Motor neuron (in vitro differentiated cells): ENCODE measurements at regions not wholly inside any gene's neighbourhood (a gene's known extent, or its start where the extent isn't known, plus 50 kb on each side); places are given as distances from the start of the nearest gene placed in this dataset.

Experiments
- ATAC-seq, 8 experiments: fragments of 200-7000 bp; cut with Tn5 transposase; replicated peaks in 6 of 8; 2 replicates each; pipeline ENCODE4 v1.8.0; 2021; ENCODE audit warnings: mild to moderate bottlenecking in 8 of 8, moderate library complexity in 8 of 8
- H3K27ac ChIP-seq, 2 donors: fragments of 250-450 bp; sonication (Bioruptor Pico); 2 replicates each; pipeline ENCODE4 v1.9.0; 2021; ENCODE audit warnings: antibody characterized with exemption in 2 of 2, mild to moderate bottlenecking in 2 of 2, moderate library complexity in 1 of 2
- H3K4me1 ChIP-seq, 2 donors: fragments of 250-450 bp; sonication (Bioruptor Pico); replicated peaks in 1 of 2; 2 replicates each; pipeline ENCODE4 v1.6.1; 2021; ENCODE audit warnings: antibody characterized with exemption in 2 of 2, mild to moderate bottlenecking in 2 of 2, moderate library complexity in 1 of 2
- H3K4me3 ChIP-seq, 5 donors: fragments of 250-450 bp; sonication (Bioruptor Pico); 2 replicates each; pipeline ENCODE4 v1.9.0; 2021; ENCODE audit warnings: antibody characterized with exemption in 5 of 5, mild to moderate bottlenecking in 5 of 5, moderate library complexity in 4 of 5
- WGBS, 10 experiments: fragments of 450-650 bp; shearing (Covaris generic); methylation state at CpG; one replicate each; pipeline ENCODE4 v1.0.0; 2022; 5-methylcytosine and 5-hydroxymethylcytosine counted together
- in situ Hi-C, 9 experiments: fragments of 400-800 bp; cut with MboI; loops; one replicate each; pipeline ENCODE4 v1.15.0; 2021; ENCODE audit warnings: low sequenced_read_pairs in 9 of 9, low pct_unique_long_range_greater_than_20kb in 2 of 9; ENCODE audit not compliant: unreplicated experiment in 9 of 9

GRCh38 chr10:128493811-128494210, 367.6 kb upstream of the MKI67 start:
- Histone ChIP-seq H3K4me1 (peaks cover 7 to 8% of the 10 kb centered on the region in 2 donors), H3K27ac (no peak overlapping the region), H3K4me3 (no peak overlapping the region)
- in situ Hi-C loops, result no loop called here
- WGBS, 10 experiments, result 0 to 80% (median 11%) methylated on average over 1 to 2 of the region's 4 CpGs; no CpG with 5 or more reads in 4 of the 10 experiments
- no peak for ATAC-seq

- peaks cover 7 to 8% of the 10 kb centered on the region in 2 donors for H3K4me1 ChIP-seq
- in situ Hi-C loops, result no loop called here
- no peak for ATAC-seq
- 0 to 70% (median 48%) methylated on average over 1 to 3 of the region's 3 CpGs; no CpG with 5 or more reads in 3 of the 10 experiments for WGBS, 10 experiments
- H3K27ac ChIP-seq, result no peak overlapping the region
- H3K4me3 ChIP-seq, result no peak overlapping the region
These were observed 368.4 kb upstream of the MKI67 start for GRCh38 chr10:128494665-128495064.

GRCh38 chr10:128497660-128498377, 371.6 kb upstream of the MKI67 start:
- no peak for ATAC-seq
- Histone ChIP-seq H3K4me1 (peaks cover 0 to 2% of the 10 kb centered on the region in 2 donors), H3K4me3 (no peak overlapping the region), H3K27ac (no peak overlapping the region)
- 20 to 100% (median 70%) methylated on average over 1 to 13 of the region's 17 CpGs; no CpG with 5 or more reads in 5 of the 10 experiments for WGBS, 10 experiments
- in situ Hi-C loops, result no loop called here

GRCh38 chr10:128498378-128498730, 372.1 kb upstream of the MKI67 start:
- Histone ChIP-seq H3K27ac (no peak overlapping the region), H3K4me1 (peaks cover 0 to 2% of the 10 kb centered on the region in 2 donors), H3K4me3 (no peak overlapping the region)
- 0 to 60% (median 40%) methylated on average over 1 to 2 of the region's 3 CpGs; no CpG with 5 or more reads in 5 of the 10 experiments for WGBS, 10 experiments
- ATAC-seq, result peak in 1 of 8 experiments; percentile 25
- in situ Hi-C loops, result no loop called here

GRCh38 chr10:128498746-128499145, 372.5 kb upstream of the MKI67 start:
- 14 to 53% (median 40%) methylated on average over 2 to 5 of the region's 5 CpGs; no CpG with 5 or more reads in 6 of the 10 experiments for WGBS, 10 experiments

GRCh38 chr10:128499486-128499885, 373.3 kb upstream of the MKI67 start:
- ATAC-seq, result no peak
- Histone ChIP-seq H3K4me1 (peaks cover 0 to 2% of the 10 kb centered on the region in 2 donors), H3K27ac (no peak overlapping the region), H3K4me3 (no peak overlapping the region)
- in situ Hi-C loops, result no loop called here
- 83 to 100% (median 95%) methylated on average over 2 to 4 of the region's 13 CpGs; no CpG with 5 or more reads in 6 of the 10 experiments for WGBS, 10 experiments

More at GRCh38 chr10:128498746-128499145, 372.5 kb upstream of the MKI67 start:
- in situ Hi-C loops, result no loop called here
- H3K4me1 ChIP-seq, result peaks cover 0 to 2% of the 10 kb centered on the region in 2 donors
- H3K27ac ChIP-seq, result no peak overlapping the region
- no peak overlapping the region for H3K4me3 ChIP-seq
- no peak for ATAC-seq

- Histone ChIP-seq H3K27ac (no peak overlapping the region), H3K4me1 (peaks cover 0 to 2% of the 10 kb centered on the region in 2 donors), H3K4me3 (no peak overlapping the region)
- in situ Hi-C loops, result loop anchor here in 2 of 9 experiments (25.0 kb wide), 1 partner anchor 238 kb away; no protein-coding TSS in a partner anchor
- WGBS, 10 experiments, result 24 to 100% (median 86%) methylated on average over 3 to 4 of the region's 12 CpGs; no CpG with 5 or more reads in 6 of the 10 experiments
- no peak for ATAC-seq
These were observed 373.7 kb upstream of the MKI67 start for GRCh38 chr10:128499956-128500355.

GRCh38 chr10:128500642-128501041, 374.4 kb upstream of the MKI67 start:
- H3K4me3 ChIP-seq, result no peak overlapping the region
- peaks cover 0 to 2% of the 10 kb centered on the region in 2 donors for H3K4me1 ChIP-seq
- no peak overlapping the region for H3K27ac ChIP-seq
- in situ Hi-C loops, result loop anchor here in 2 of 9 experiments (25.0 kb wide), 1 partner anchor 238 kb away; no protein-coding TSS in a partner anchor
- ATAC-seq, result no peak
- 36 to 86% (median 81%) methylated on average over 1 to 8 of the region's 18 CpGs; no CpG with 5 or more reads in 5 of the 10 experiments for WGBS, 10 experiments

GRCh38 chr10:128505346-128505745, 379.1 kb upstream of the MKI67 start:
- ATAC-seq, result no peak

GRCh38 chr10:128506423-128506822, 380.2 kb upstream of the MKI67 start:
- ATAC-seq, result no peak
- in situ Hi-C loops, result loop anchor here in 2 of 9 experiments (25.0 kb wide), 1 partner anchor 244 kb away; no protein-coding TSS in a partner anchor
- Histone ChIP-seq H3K4me3 (no peak overlapping the region), H3K27ac (no peak overlapping the region), H3K4me1 (no peaks in the 10 kb centered on the region)
- WGBS, 10 experiments, result 0 to 100% (median 76%) methylated on average over 1 to 2 of the region's 2 CpGs; no CpG with 5 or more reads in 2 of the 10 experiments

More at GRCh38 chr10:128505346-128505745, 379.1 kb upstream of the MKI67 start:
- H3K4me1 ChIP-seq, result no peaks in the 10 kb centered on the region
- 0 to 100% (median 62%) methylated on average over 1 to 6 of the region's 6 CpGs for WGBS, 10 experiments
- in situ Hi-C loops, result loop anchor here in 2 of 9 experiments (25.0 kb wide), 1 partner anchor 243 kb away; no protein-coding TSS in a partner anchor
- H3K4me3 ChIP-seq, result no peak overlapping the region
- no peak overlapping the region for H3K27ac ChIP-seq

GRCh38 chr10:128507066-128507465, 380.8 kb upstream of the MKI67 start:
- WGBS, 10 experiments, result 0 to 100% (median 29%) methylated on average over 1 to 2 of the region's 2 CpGs; no CpG with 5 or more reads in 4 of the 10 experiments
- H3K27ac ChIP-seq, result no peak overlapping the region
- H3K4me3 ChIP-seq, result no peak overlapping the region
- ATAC-seq, result no peak
- no peaks in the 10 kb centered on the region for H3K4me1 ChIP-seq
- in situ Hi-C loops, result loop anchor here in 2 of 9 experiments (25.0 kb wide), 1 partner anchor 245 kb away; no protein-coding TSS in a partner anchor

- in situ Hi-C loops, result loop anchor here in 2 of 9 experiments (25.0 kb wide), 1 partner anchor 249 kb away; no protein-coding TSS in a partner anchor
- H3K27ac ChIP-seq, result no peak overlapping the region
- no peaks in the 10 kb centered on the region for H3K4me1 ChIP-seq
- peak in 4 of 8 experiments; percentile 52 to 93 (median 58) for ATAC-seq
- H3K4me3 ChIP-seq, result no peak overlapping the region
- WGBS, 10 experiments, result 34 to 83% (median 66%) methylated on average over 1 to 3 of the region's 11 CpGs; no CpG with 5 or more reads in 6 of the 10 experiments
These were observed 385.1 kb upstream of the MKI67 start for GRCh38 chr10:128511284-128511683.

- WGBS, 10 experiments, result 0 to 95% (median 17%) methylated on average over 1 to 3 of the region's 7 CpGs; no CpG with 5 or more reads in 7 of the 10 experiments
- H3K4me1 ChIP-seq, result no peaks in the 10 kb centered on the region
- H3K4me3 ChIP-seq, result no peak overlapping the region
- H3K27ac ChIP-seq, result no peak overlapping the region
- no peak for ATAC-seq
- in situ Hi-C loops, result loop anchor here in 2 of 9 experiments (25.0 kb wide), 1 partner anchor 250 kb away; no protein-coding TSS in a partner anchor
These were observed 386.5 kb upstream of the MKI67 start for GRCh38 chr10:128512767-128513166.
